Testis (tissue), 2 donors: ENCODE measurements at regions not wholly inside any gene's neighbourhood (a gene's known extent, or its start where the extent isn't known, plus 50 kb on each side); places are given as distances from the start of the nearest gene placed in this dataset.

ENCODE experiments used
- CTCF ChIP-seq, 3 experiments: fragments of 450-650 bp in 2 of 3; fragments of 200-600 bp in 1 of 3; sonication (generic) in 1 of 3; IDR thresholded peaks; one replicate each; pipeline ENCODE4 v1.5.1; 2016 to 2019; ENCODE audit warnings: antibody characterized with exemption in 3 of 3, mild to moderate bottlenecking in 2 of 3, moderate library complexity in 1 of 3
- POLR2A ChIP-seq: fragments of 450-650 bp; IDR thresholded peaks from one replicate; pipeline ENCODE4 v1.6.1; 2017; ENCODE audit warnings: antibody characterized with exemption, mild to moderate bottlenecking, moderate library complexity

GRCh38 chr16:8088820-8089338 lies 501.4 kb downstream of the TMEM114 start:
- no peak for TF ChIP-seq CTCF (IDR thresholded peaks at IDR 0.05)
- TF ChIP-seq POLR2A = no peak
